ENCODE measurements at regions not wholly inside any gene's neighbourhood (a gene's known extent, or its start where the extent isn't known, plus 50 kb on each side); places are given as distances from the start of the nearest gene placed in this dataset.

DNA sequence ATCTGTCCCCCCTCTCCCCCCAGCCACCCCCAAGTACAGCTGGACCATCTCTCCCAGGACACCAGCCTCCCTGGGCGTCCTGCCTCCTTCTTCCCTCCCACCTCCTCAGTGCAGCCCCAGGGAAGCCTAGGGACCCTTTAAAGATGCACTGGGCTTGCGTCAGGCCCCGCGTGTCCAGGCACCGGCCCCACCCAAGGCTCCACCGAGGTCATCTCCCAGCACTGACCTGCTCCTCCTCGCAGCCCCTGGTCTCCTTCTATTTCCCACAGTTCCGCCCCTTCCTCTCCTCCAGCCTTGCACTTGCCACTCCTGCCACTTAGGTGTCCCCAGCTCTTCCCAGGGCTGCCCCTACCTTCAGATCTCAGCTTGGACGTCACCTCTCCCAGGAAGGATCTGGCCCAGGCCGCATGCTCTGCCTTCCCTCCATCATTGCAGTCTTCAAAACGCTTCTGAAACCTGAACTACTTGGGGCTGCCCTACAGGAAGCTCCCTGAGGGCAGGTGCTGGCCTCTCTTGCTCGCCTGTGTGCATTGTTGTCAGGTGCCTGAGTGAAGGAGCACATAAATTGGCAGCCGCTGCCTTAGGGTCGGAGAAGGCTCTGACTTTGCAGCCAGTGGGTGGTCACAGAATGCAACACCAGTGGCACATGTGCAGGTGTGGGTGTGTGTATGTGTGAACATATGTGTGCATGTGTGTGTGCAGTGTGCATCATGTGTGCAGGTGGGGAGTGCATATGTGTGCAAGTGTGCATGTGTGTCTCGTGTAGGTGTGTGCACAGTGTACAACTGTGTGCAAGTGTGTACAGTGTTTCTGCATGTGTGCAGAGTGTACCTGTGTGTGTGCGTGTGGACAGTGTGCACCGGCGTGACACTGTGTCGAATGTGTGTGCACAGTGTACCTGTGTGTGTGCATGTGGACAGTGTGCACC lies 152.9 kb downstream of the C9orf50 start:
- TF ChIP-seq EZH2 (IDR thresholded peaks at IDR 0.05; ENCODE audit: low read length, missing control alignments): no peak
- TF ChIP-seq, protein P1, sequence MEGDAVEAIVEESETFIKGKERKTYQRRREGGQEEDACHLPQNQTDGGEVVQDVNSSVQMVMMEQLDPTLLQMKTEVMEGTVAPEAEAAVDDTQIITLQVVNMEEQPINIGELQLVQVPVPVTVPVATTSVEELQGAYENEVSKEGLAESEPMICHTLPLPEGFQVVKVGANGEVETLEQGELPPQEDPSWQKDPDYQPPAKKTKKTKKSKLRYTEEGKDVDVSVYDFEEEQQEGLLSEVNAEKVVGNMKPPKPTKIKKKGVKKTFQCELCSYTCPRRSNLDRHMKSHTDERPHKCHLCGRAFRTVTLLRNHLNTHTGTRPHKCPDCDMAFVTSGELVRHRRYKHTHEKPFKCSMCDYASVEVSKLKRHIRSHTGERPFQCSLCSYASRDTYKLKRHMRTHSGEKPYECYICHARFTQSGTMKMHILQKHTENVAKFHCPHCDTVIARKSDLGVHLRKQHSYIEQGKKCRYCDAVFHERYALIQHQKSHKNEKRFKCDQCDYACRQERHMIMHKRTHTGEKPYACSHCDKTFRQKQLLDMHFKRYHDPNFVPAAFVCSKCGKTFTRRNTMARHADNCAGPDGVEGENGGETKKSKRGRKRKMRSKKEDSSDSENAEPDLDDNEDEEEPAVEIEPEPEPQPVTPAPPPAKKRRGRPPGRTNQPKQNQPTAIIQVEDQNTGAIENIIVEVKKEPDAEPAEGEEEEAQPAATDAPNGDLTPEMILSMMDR (conservative IDR thresholded peaks at IDR 0.05 in 1 of 2, IDR thresholded peaks at IDR 0.05 in 1 of 2; ENCODE audit: low read depth in 1 of 2, low read length in 2 of 2): no peak
- H4K20me1 ChIP-seq (ENCODE audit: control insufficient read depth, extremely low read depth, insufficient read depth, low read length): no peaks in the 10 kb centered on the region
- no peak for DNase-seq (ENCODE audit: low read depth in 2 of 2)

DNA sequence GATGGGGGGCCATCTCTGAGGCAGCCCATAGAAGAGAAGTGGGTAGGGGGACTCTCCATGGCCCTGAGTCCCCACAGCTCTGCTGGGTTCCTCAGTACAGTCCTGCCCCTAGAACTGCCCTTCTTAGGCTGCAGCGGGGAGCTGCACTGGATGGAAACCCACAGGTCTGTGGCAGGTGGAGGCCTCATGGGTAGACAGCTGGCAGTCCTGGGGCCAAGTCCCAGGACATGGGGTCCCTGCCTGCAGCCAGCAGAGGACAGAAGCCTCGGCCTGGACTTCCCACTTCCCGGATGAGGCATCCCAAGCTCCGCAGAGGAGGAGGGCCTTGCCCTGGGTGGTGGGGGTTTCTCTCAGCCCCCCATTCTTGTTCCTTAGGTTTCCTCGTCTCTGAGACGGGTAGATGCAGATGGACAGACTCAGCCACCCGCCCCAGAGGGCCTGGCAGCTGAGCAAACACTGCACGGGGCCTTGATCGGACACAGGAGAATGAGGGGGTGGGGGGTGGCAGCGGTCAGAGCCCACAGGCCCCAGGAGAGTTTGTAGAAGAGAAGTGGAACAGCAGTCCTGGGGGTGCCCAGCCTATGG lies 153.8 kb downstream of the C9orf50 start:
- H2AFZ ChIP-seq (ENCODE audit: low read length): no peak overlapping the region
- no peak overlapping the region for H3K27ac ChIP-seq (ENCODE audit: insufficient read depth, low read length)
- H3K4me2 ChIP-seq (ENCODE audit: extremely low read depth, insufficient read depth, low read length): no peak overlapping the region
- no peak overlapping the region for H3K9ac ChIP-seq (ENCODE audit: insufficient read depth, low read length)
- H3K9me3 ChIP-seq (ENCODE audit: control insufficient read depth, insufficient read depth, low read depth, low read length): no peaks in the 10 kb centered on the region
- TF ChIP-seq, protein P1 (conservative IDR thresholded peaks at IDR 0.05 in 1 of 2, IDR thresholded peaks at IDR 0.05 in 1 of 2; ENCODE audit: low read depth in 1 of 2, low read length in 2 of 2): no peak
- no peak for TF ChIP-seq EZH2 (IDR thresholded peaks at IDR 0.05; ENCODE audit: low read length, missing control alignments)
- no peaks in the 10 kb centered on the region for H3K36me3 ChIP-seq (ENCODE audit: control insufficient read depth, insufficient read depth, low read length)
- H3K4me3 ChIP-seq (replicated peaks in 1 of 4; ENCODE audit: control extremely low read depth in 1 of 4, insufficient read depth in 1 of 4, low read depth in 3 of 4, low read length in 4 of 4): no peak overlapping the region
- peaks cover 12% of the 10 kb centered on the region for H3K4me1 ChIP-seq (ENCODE audit: control insufficient read depth, extremely low read depth, insufficient read depth, low read length)
- no peak for DNase-seq (ENCODE audit: low read depth in 2 of 2)
- no peaks in the 10 kb centered on the region for H3K79me2 ChIP-seq (ENCODE audit: control insufficient read depth, insufficient read depth, low read length)
- no peaks in the 10 kb centered on the region for H3K27me3 ChIP-seq (ENCODE audit: control insufficient read depth, insufficient read depth, low read length)
- no peaks in the 10 kb centered on the region for H4K20me1 ChIP-seq (ENCODE audit: control insufficient read depth, extremely low read depth, insufficient read depth, low read length)

More for the DNA sequence above, 152.9 kb downstream of the C9orf50 start:
- Histone ChIP-seq H3K4me3 (replicated peaks in 1 of 4; ENCODE audit: control extremely low read depth in 1 of 4, insufficient read depth in 1 of 4, low read depth in 3 of 4, low read length in 4 of 4) (no peak overlapping the region), H3K9me3 (ENCODE audit: control insufficient read depth, insufficient read depth, low read depth, low read length) (no peaks in the 10 kb centered on the region), H2AFZ (ENCODE audit: low read length) (no peak overlapping the region), H3K9ac (ENCODE audit: insufficient read depth, low read length) (no peak overlapping the region), H3K79me2 (ENCODE audit: control insufficient read depth, insufficient read depth, low read length) (no peaks in the 10 kb centered on the region), H3K36me3 (ENCODE audit: control insufficient read depth, insufficient read depth, low read length) (no peaks in the 10 kb centered on the region), H3K27me3 (ENCODE audit: control insufficient read depth, insufficient read depth, low read length) (no peaks in the 10 kb centered on the region), H3K27ac (ENCODE audit: insufficient read depth, low read length) (no peak overlapping the region), H3K4me1 (ENCODE audit: control insufficient read depth, extremely low read depth, insufficient read depth, low read length) (peaks cover 12% of the 10 kb centered on the region), H3K4me2 (ENCODE audit: extremely low read depth, insufficient read depth, low read length) (no peak overlapping the region)

DNA sequence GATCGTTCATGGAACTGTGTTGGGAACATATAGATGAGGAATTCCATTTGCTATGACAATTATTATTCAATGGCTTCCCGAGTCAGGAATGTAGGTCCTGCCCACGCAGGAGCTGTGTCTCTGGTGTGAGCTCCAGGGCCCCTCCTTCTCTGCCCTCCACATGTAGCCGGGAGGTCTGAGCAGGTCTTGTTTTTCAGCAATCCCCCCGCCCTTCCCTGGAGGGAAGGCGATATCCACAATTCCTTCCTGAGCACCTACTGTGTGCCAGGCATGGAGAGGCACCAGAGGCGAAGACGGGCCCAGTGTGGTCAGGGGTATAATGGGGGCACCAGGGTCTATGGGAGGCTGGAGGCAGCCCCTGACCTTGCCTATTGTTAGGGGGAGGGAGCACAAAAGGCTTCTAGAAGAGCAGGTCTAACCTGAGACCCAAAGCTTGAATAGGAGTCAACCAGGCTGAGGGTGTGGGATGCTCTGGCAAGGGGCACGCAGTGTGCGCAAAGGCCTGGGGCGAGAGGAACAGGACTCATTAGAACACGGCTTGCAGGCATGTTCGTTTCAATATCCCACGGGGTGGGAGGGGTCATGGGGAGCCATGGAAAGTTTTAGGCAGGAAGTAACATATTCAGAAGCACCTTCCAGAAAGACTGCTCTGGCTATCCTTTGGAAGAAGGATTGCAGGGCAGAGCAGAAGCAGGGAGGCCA lies 154.9 kb downstream of the C9orf50 start:
- Histone ChIP-seq H2AFZ (ENCODE audit: low read length) (no peak overlapping the region), H3K27me3 (ENCODE audit: control insufficient read depth, insufficient read depth, low read length) (no peaks in the 10 kb centered on the region), H3K9ac (ENCODE audit: insufficient read depth, low read length) (no peak overlapping the region), H3K27ac (ENCODE audit: insufficient read depth, low read length) (no peak overlapping the region), H3K4me1 (ENCODE audit: control insufficient read depth, extremely low read depth, insufficient read depth, low read length) (peaks cover 14% of the 10 kb centered on the region), H3K79me2 (ENCODE audit: control insufficient read depth, insufficient read depth, low read length) (no peaks in the 10 kb centered on the region), H3K36me3 (ENCODE audit: control insufficient read depth, insufficient read depth, low read length) (no peaks in the 10 kb centered on the region), H4K20me1 (ENCODE audit: control insufficient read depth, extremely low read depth, insufficient read depth, low read length) (no peaks in the 10 kb centered on the region), H3K4me3 (replicated peaks in 1 of 4; ENCODE audit: control extremely low read depth in 1 of 4, insufficient read depth in 1 of 4, low read depth in 3 of 4, low read length in 4 of 4) (no peak overlapping the region), H3K9me3 (ENCODE audit: control insufficient read depth, insufficient read depth, low read depth, low read length) (no peaks in the 10 kb centered on the region), H3K4me2 (ENCODE audit: extremely low read depth, insufficient read depth, low read length) (peak overlapping the region; percentile 40)
- peak in 1 of 2 donors; percentile 61 for DNase-seq (ENCODE audit: low read depth in 2 of 2)
- TF ChIP-seq EZH2 (IDR thresholded peaks at IDR 0.05; ENCODE audit: low read length, missing control alignments): no peak
- TF ChIP-seq, protein P1 (conservative IDR thresholded peaks at IDR 0.05 in 1 of 2, IDR thresholded peaks at IDR 0.05 in 1 of 2; ENCODE audit: low read depth in 1 of 2, low read length in 2 of 2): no peak

All from fibroblast of lung (primary cell).